IPS-20b (cell line): ENCODE measurements at regions not wholly inside any gene's neighbourhood (a gene's known extent, or its start where the extent isn't known, plus 50 kb on each side); places are given as distances from the start of the nearest gene placed in this dataset.

Experiments
- H3K27ac ChIP-seq: one replicate; pipeline ENCODE4 v1.5.1; 2013; ENCODE audit warnings: low read length
- H3K27me3 ChIP-seq: 2 replicates; pipeline ENCODE4 v1.6.1; 2013; ENCODE audit warnings: mild to moderate bottlenecking, low read length, inconsistent platforms; ENCODE audit not compliant: insufficient read depth
- H3K36me3 ChIP-seq: 2 replicates; pipeline ENCODE4 v1.6.1; 2013; ENCODE audit warnings: low read depth, mild to moderate bottlenecking, inconsistent platforms, low read length, moderate library complexity; ENCODE audit not compliant: insufficient read depth
- H3K4me1 ChIP-seq: 2 replicates; pipeline ENCODE4 v1.6.1; 2013; ENCODE audit warnings: mild to moderate bottlenecking, control low read depth, inconsistent platforms, low read length, moderate library complexity; ENCODE audit not compliant: insufficient read depth
- H3K4me3 ChIP-seq: 2 replicates; pipeline ENCODE4 v1.5.1; 2013; ENCODE audit warnings: mild to moderate bottlenecking, low read length, inconsistent platforms
- H3K9ac ChIP-seq: 2 replicates; pipeline ENCODE4 v1.6.1; 2013; ENCODE audit warnings: low read depth, mild to moderate bottlenecking, inconsistent platforms, low read length, moderate library complexity
- H3K9me3 ChIP-seq: 2 replicates; pipeline ENCODE4 v1.6.1; 2013; ENCODE audit warnings: mild to moderate bottlenecking, low read depth, low read length, inconsistent platforms; ENCODE audit not compliant: insufficient read depth

DNA sequence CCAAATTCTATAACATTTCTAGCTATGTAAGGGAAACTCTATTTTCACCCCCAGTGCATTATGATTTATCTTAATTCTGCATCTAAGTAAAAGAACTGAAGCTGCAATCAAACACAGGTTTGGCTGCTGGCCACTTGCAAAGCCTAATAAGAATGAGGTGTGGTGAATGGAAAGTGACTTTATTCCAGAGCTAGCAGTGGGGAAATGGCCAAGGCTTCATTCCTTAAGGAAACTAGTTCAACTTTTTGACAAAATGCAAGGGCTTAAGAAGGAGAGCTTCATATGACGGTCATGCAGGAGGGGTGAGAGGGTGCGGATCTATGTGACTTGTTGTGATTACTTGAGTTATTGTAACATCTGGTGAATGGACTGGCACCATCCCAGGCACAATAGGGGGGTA, 1802.0 kb downstream of the SUCLG1 start:
- Histone ChIP-seq H3K4me3 (no peak overlapping the region), H3K9me3 (no peaks in the 10 kb centered on the region), H3K36me3 (no peaks in the 10 kb centered on the region), H3K4me1 (no peaks in the 10 kb centered on the region), H3K9ac (no peak overlapping the region), H3K27me3 (no peaks in the 10 kb centered on the region), H3K27ac (no peak overlapping the region)

DNA sequence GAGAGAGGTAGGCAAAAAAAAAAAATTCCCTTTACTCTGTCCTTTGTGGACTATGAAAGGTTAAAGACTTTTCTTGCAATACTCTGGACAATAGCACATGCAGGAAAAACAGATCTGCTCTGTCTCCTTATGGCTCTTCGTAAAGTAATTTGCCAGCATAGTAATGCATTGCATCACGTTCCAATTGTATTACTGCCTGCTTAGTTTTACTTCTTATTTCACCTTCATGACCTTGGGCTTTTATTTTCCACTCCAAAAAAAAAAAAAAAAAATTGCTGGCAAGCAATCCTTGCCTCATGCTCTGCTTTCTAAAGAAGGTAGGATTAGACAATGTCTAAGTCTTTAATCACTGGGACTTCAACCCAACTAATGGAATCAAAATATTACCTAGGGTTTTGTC, 1802.7 kb downstream of the SUCLG1 start:
- H3K9ac ChIP-seq: no peak overlapping the region
- no peaks in the 10 kb centered on the region for H3K4me1 ChIP-seq
- no peak overlapping the region for H3K27ac ChIP-seq
- H3K27me3 ChIP-seq: no peaks in the 10 kb centered on the region
- no peaks in the 10 kb centered on the region for H3K9me3 ChIP-seq
- no peaks in the 10 kb centered on the region for H3K36me3 ChIP-seq
- H3K4me3 ChIP-seq: no peak overlapping the region

DNA sequence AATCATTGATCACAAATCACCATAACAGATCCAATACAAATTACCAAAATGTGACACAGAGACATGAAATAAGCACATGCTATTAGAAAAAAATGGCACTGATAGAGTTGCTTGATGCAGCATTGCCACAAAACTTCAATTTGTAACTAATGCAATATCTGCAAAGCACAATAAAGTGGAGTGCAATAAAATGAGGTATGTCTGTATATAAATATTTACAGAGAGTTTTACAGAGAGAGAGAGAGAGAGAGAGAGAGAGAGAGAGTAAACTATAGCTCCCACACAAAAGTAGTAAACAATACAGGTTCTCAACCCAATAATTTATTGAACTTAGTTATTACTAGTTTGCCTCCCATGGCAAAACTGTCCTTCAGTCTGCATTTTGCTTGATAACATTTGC, 1807.0 kb downstream of the SUCLG1 start:
- Histone ChIP-seq H3K9me3 (no peaks in the 10 kb centered on the region), H3K4me3 (no peak overlapping the region), H3K27me3 (no peaks in the 10 kb centered on the region), H3K4me1 (no peaks in the 10 kb centered on the region), H3K9ac (no peak overlapping the region), H3K36me3 (no peaks in the 10 kb centered on the region), H3K27ac (no peak overlapping the region)

DNA sequence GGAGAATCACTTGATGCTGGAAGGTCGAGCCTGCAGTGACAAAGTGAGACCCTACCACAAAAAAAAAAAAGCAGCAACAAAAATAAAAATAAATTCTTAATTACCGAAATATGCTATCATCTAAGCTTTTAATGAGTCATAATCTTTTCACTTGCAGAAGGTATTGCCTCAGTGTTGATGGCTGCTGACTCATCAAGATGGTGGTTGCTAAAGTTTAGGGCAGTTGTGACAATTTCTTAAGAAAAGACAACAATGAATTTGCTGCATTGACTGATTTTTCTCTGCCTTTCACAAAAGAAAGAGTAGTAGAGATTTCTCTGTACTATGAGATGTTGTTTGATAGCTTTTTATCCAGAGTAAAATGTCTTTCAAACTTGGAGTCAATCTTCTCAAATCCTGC, 1809.0 kb downstream of the SUCLG1 start:
- Histone ChIP-seq H3K4me3 (no peak overlapping the region), H3K9ac (no peak overlapping the region), H3K9me3 (no peaks in the 10 kb centered on the region), H3K27me3 (no peaks in the 10 kb centered on the region), H3K4me1 (no peaks in the 10 kb centered on the region), H3K27ac (no peak overlapping the region), H3K36me3 (no peaks in the 10 kb centered on the region)

- no peak overlapping the region for H3K27ac ChIP-seq
- no peak overlapping the region for H3K4me3 ChIP-seq
- H3K4me1 ChIP-seq: peaks cover 3% of the 10 kb centered on the region
- H3K9me3 ChIP-seq: peaks cover 33% of the 10 kb centered on the region
- no peaks in the 10 kb centered on the region for H3K36me3 ChIP-seq
- no peak overlapping the region for H3K9ac ChIP-seq
- no peaks in the 10 kb centered on the region for H3K27me3 ChIP-seq
Measured at GRCh38 chr2:82641598-82642180, 1817.4 kb downstream of the SUCLG1 start.

GRCh38 chr2:82636402-82637020, 1822.6 kb downstream of the SUCLG1 start:
- H3K9me3 ChIP-seq: peaks cover 26% of the 10 kb centered on the region
- H3K27me3 ChIP-seq: no peaks in the 10 kb centered on the region
- no peak overlapping the region for H3K9ac ChIP-seq
- H3K36me3 ChIP-seq: no peaks in the 10 kb centered on the region
- H3K27ac ChIP-seq: no peak overlapping the region
- H3K4me3 ChIP-seq: no peak overlapping the region
- peaks cover 4% of the 10 kb centered on the region for H3K4me1 ChIP-seq

DNA sequence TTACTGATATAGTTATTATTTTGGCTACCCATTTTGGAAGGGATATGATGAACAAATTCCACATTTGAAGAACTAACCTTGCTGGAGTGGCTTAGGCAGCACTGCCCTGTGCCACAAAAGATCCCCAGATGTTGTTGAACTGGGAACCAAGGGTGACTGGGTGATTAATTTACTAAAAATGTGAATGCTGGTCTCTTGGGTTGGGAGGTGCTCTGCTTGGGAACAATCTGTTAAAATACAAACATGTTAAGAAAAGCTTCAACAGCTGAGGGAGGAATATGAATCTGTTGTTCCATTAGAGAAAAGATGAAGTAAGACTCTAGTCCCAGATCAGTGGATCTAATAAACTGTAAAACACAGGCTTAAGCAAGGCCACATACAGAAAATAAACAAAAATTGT, 1860.1 kb downstream of the SUCLG1 start:
- Histone ChIP-seq H3K27ac (no peak overlapping the region), H3K9me3 (no peaks in the 10 kb centered on the region), H3K27me3 (no peaks in the 10 kb centered on the region), H3K9ac (no peak overlapping the region), H3K4me3 (no peak overlapping the region), H3K4me1 (peaks cover 6% of the 10 kb centered on the region; the same call in 1 of the 2 replicates), H3K36me3 (no peaks in the 10 kb centered on the region)

DNA sequence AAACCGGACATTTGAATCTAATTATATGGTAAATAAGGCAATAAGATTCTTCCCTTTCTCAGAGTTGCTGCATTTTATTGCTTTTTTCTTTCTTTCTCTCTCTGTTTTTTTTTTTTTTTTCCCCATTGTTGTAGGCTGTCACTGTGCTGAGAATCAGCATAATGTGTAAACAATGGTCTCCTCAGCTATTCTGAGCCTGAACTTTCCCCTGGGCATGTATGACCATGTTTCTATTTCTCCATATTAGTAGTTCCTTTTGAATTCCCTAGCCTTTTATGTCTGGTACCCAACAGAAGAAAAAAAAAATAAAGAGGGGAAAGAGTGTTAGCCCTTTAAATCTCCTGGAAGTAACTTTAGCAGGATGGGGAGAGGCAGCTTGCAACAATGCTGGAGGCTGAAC, 1862.5 kb downstream of the SUCLG1 start:
- H3K4me1 ChIP-seq: peaks cover 6% of the 10 kb centered on the region; the same call in 1 of the 2 replicates
- no peak overlapping the region for H3K9ac ChIP-seq
- no peaks in the 10 kb centered on the region for H3K27me3 ChIP-seq
- no peaks in the 10 kb centered on the region for H3K36me3 ChIP-seq
- no peak overlapping the region for H3K27ac ChIP-seq
- H3K4me3 ChIP-seq: no peak overlapping the region
- H3K9me3 ChIP-seq: no peaks in the 10 kb centered on the region

DNA sequence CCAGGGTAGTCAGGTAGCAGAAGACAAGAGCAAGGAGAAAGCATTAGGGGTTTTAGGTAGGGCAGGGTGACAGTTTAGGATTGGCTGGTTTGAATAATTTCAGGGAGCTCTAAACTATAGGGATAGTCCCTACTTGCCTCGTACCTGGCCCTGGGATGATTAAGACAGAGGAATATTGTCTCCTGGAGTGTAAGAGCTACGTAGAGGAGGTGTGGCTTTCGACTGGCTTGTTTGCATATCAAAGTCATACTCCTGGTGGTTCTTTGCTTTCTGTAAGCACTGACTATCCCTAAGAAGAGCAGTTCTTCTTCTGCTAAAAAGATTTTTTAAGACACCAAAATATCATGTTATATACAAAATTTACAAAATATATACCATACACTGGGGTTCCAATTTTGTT, 1867.4 kb downstream of the SUCLG1 start:
- H3K4me1 ChIP-seq: peaks cover 3% of the 10 kb centered on the region; the same call in 1 of the 2 replicates
- H3K4me3 ChIP-seq: no peak overlapping the region
- H3K36me3 ChIP-seq: no peaks in the 10 kb centered on the region
- H3K9me3 ChIP-seq: no peaks in the 10 kb centered on the region
- H3K27me3 ChIP-seq: no peaks in the 10 kb centered on the region
- no peak overlapping the region for H3K9ac ChIP-seq
- no peak overlapping the region for H3K27ac ChIP-seq

DNA sequence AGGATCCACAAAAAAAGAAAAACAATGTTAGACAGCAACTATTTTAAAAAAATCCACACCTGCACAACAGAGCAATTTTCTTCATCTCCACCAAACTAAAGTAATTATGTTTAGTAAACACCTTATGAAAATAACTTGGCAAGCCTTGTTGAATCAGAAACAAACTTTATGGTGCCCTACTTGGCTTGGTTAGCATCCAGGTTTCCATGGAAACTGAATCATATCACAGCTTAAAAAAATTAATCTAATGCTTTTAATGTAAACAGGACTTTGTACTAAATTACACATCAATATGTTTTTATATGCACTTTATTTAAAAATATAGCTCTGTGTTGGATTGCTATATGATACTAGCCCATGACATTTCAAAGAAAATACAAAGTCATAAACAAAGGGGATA, 1882.4 kb downstream of the SUCLG1 start:
- no peaks in the 10 kb centered on the region for H3K4me1 ChIP-seq
- no peaks in the 10 kb centered on the region for H3K27me3 ChIP-seq

GRCh38 chr2:82539280-82539621, 1919.8 kb downstream of the SUCLG1 start:
- Histone ChIP-seq H3K4me3 (no peak overlapping the region), H3K27ac (no peak overlapping the region), H3K36me3 (no peaks in the 10 kb centered on the region), H3K9me3 (no peaks in the 10 kb centered on the region), H3K4me1 (no peaks in the 10 kb centered on the region), H3K9ac (no peak overlapping the region), H3K27me3 (no peaks in the 10 kb centered on the region)

More for the DNA sequence above, 1882.4 kb downstream of the SUCLG1 start:
- Histone ChIP-seq H3K36me3 (no peaks in the 10 kb centered on the region), H3K9me3 (no peaks in the 10 kb centered on the region), H3K4me3 (no peak overlapping the region), H3K27ac (no peak overlapping the region), H3K9ac (no peak overlapping the region)

DNA sequence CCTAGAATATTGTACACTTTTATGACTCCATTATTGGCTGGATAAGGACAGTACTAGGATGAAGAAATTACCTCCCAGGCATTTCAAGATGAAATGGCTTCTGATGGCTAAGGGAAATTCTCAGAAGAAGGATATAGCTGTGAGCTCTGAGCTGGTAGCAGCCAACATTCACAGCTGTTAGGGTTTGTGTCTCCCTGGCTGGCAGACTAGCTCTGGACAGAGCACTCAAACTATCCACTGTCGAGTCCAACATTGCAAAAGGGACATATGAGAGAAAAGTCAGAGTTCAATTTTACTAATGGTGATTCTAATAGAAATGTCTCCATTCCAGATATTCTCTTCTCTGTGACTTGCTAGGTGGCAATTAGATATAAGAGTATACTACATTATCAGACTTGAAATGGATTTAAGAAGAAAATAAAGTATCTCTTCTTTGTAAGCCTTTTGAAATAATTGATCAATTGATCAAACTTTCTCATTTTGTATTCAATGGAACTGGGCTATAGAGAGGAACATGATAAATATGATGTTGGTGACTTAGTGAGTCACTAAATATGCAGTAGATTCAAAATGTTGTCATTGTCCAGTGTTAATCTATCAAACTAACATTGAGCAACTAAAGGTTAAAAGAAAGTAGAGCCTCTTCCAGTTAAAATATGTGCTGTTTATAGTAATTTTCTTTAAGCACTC, 1920.3 kb downstream of the SUCLG1 start:
- Histone ChIP-seq H3K9ac (no peak overlapping the region), H3K27me3 (no peaks in the 10 kb centered on the region), H3K4me3 (no peak overlapping the region), H3K9me3 (no peaks in the 10 kb centered on the region), H3K4me1 (no peaks in the 10 kb centered on the region), H3K27ac (no peak overlapping the region), H3K36me3 (no peaks in the 10 kb centered on the region)
